Myocyte (in vitro differentiated cells): ENCODE measurements at regions not wholly inside any gene's neighbourhood (a gene's known extent, or its start where the extent isn't known, plus 50 kb on each side); places are given as distances from the start of the nearest gene placed in this dataset.

Source experiments
- DNase-seq: peaks from one replicate; pipeline ENCODE4 v3.0.0-alpha.2; 2012; ENCODE audit warnings: low read depth

DNA sequence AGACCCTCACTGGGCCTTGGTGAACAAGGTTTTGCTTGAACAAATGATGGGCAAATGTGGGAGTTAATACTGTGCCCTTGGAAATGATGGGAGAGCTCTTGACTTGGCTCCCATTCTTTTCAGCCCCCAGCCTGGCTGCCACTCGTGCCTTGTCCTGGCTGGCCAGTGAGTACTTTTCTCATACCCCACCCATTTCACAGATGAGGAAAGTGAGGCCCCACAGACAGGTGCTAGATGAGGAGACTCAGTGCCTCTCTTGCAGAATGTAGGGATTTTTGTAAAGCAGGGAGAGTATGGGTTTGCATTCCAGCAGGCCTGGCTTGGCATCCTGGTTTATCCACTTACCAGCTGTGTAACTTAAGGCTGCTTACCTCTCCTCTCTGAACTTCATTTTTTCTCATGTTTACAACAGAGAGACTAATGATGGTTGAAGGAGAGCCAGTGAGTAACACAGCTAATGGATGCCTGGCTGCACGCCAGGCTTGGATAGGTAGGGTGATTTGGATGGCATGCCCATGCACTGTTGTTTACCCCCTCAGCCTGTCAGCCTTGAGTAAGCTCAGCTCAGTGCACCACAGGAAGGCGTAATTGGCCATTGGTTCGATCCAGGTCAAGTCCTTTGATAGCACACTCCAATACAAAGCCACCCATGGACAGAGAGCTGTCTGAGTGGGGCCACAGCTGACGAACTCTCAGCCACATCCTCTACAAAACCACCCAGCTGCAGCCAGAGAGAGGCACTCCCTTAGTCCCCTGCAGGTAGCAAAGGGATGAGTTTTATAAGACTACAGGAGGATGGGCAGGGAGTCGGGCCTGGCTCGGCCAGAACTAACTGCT is 436.8 kb downstream of the RPS24 start:
- DNase-seq: no peak

DNA sequence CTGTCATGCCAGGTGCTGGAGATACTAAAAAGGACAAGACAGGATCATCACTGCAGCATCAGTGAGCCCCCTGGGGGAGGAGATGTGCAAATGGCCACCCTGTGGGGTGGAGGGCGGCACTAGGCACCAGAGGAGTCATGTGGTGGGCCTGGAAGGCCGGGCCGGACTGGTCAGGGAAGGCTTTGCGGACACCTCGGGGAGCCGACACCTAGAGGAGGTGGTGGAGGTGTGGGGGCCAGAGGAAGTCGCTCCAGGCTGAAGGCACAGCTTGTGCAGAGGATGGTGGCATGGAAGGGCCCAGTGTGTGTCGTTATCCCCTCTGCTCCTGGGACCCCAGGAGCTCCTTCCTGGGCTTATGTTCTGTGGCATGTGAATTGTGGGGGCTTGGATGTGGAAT is 437.7 kb downstream of the RPS24 start:
- DNase-seq: no peak

GRCh38 chr10:78471723-78472550 is 438.3 kb downstream of the RPS24 start:
- no peak for DNase-seq

- no peak for DNase-seq
These were observed 438.9 kb downstream of the RPS24 start for GRCh38 chr10:78472551-78472890.

GRCh38 chr10:78473006-78473405 is 439.3 kb downstream of the RPS24 start:
- peak; percentile 24 for DNase-seq

- no peak for DNase-seq
These were observed 441.1 kb downstream of the RPS24 start for GRCh38 chr10:78474743-78475142.

DNA sequence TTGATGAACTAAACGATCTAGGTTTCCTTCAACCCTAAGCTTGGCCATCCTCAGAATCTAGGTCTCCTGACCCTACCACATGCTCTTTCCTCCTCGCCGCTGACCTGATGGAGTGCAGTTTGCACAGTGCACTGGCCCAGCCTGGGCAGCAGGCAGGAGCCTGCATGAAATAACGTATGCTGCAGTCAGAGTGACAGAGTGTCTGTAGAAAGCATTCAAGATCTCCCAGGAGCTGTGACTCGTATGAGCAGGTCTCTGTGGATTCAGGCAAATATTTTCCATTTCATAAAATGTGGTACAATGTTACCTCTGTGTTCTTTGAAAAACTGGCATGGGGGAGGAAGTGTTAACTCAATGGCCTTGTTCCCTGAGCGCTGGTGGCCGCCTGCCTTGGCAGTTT is 441.8 kb downstream of the RPS24 start:
- no peak for DNase-seq

GRCh38 chr10:78476156-78476555 is 442.5 kb downstream of the RPS24 start:
- no peak for DNase-seq

GRCh38 chr10:78476844-78477243 is 443.2 kb downstream of the RPS24 start:
- DNase-seq: no peak

GRCh38 chr10:78478919-78479318 is 445.3 kb downstream of the RPS24 start:
- DNase-seq: no peak

GRCh38 chr10:78479467-78479866 is 445.8 kb downstream of the RPS24 start:
- DNase-seq: no peak

- DNase-seq: no peak
These were observed 448.2 kb downstream of the RPS24 start for GRCh38 chr10:78481842-78482241.

- DNase-seq: peak; percentile 26
These were observed 450.0 kb downstream of the RPS24 start for GRCh38 chr10:78483641-78484040.

GRCh38 chr10:78489034-78489433 is 455.4 kb downstream of the RPS24 start:
- DNase-seq: no peak

- DNase-seq: no peak
These were observed 458.1 kb downstream of the RPS24 start for GRCh38 chr10:78491812-78492211.

- DNase-seq: no peak
These were observed 458.8 kb downstream of the RPS24 start for GRCh38 chr10:78492424-78492823.

- DNase-seq: no peak
These were observed 460.5 kb downstream of the RPS24 start for GRCh38 chr10:78494179-78494578.

GRCh38 chr10:78502210-78502936 is 468.7 kb downstream of the RPS24 start:
- peak; percentile 20 for DNase-seq

GRCh38 chr10:78504181-78504580 is 470.5 kb downstream of the RPS24 start:
- DNase-seq: no peak

DNA sequence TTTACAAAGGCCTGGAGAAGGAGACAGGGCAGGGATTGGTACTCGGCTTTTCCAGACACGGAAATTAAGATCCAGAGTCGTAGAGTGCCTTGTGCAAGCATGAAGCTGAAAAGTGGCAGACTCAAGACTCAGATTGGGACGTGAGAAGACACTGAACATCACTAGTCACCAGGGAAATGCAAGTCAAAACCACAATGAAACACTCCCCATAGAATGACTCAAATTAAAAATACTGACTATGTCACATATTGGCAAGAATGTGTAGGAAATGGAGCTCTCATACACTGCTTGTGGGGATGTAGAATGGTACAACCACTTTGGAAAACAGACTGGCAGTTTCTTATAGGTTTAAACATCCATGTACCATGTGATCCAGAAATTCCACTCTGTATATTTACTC is 472.0 kb downstream of the RPS24 start:
- no peak for DNase-seq

- no peak for DNase-seq
These were observed 473.0 kb downstream of the RPS24 start for GRCh38 chr10:78506614-78507013.
